T-helper 17 cell (primary cell): ENCODE measurements at regions not wholly inside any gene's neighbourhood (a gene's known extent, or its start where the extent isn't known, plus 50 kb on each side); places are given as distances from the start of the nearest gene placed in this dataset.
"Not testable (repeated sequence)": the region's sequence is repeated elsewhere in the genome, so short reads cannot be mapped to it uniquely, and the experiment has no call there.

Experiments used
- ATAC-seq: fragments of 150-1000 bp; cut with Tn5 transposase; 2 replicates; pipeline ENCODE4 v1.10.0; 2021; ENCODE audit warnings: mild to moderate bottlenecking, moderate library complexity
- DNase-seq, 3 donors: peaks; one replicate each; pipeline versions ENCODE4 v3.0.0 to v3.0.0-alpha.2; 2020 to 2021
- H3K9me3 ChIP-seq: one replicate; pipeline ENCODE4 v1.7.0; 2013; ENCODE audit warnings: low read length, mild to moderate bottlenecking; ENCODE audit not compliant: control insufficient read depth, poor library complexity, severe bottlenecking
- H3K27ac Mint-ChIP-seq: one replicate; pipeline ENCODE4 v1.8.0; 2022; ENCODE audit warnings: mild to moderate bottlenecking, moderate library complexity, mixed read lengths
- H3K27me3 Mint-ChIP-seq: one replicate; pipeline ENCODE4 v1.8.0; 2022; ENCODE audit warnings: mixed read lengths
- H3K36me3 Mint-ChIP-seq: one replicate; pipeline ENCODE4 v1.8.0; 2022; ENCODE audit warnings: low read depth, mixed read lengths
- H3K4me1 Mint-ChIP-seq: one replicate; pipeline ENCODE4 v1.8.0; 2022; ENCODE audit warnings: mild to moderate bottlenecking, mixed read lengths
- H3K4me3 Mint-ChIP-seq: one replicate; pipeline ENCODE4 v1.8.0; 2022; ENCODE audit warnings: mild to moderate bottlenecking, moderate library complexity, mixed read lengths

GRCh38 chr15:100769975-100770340 is 109.7 kb upstream of the ALDH1A3 start:
- no peak overlapping the region for H3K27ac Mint-ChIP-seq
- H3K27me3 Mint-ChIP-seq: peaks cover 28% of the 10 kb centered on the region
- no peak for ATAC-seq
- H3K9me3 ChIP-seq: no peaks in the 10 kb centered on the region
- no peaks in the 10 kb centered on the region for H3K36me3 Mint-ChIP-seq
- H3K4me3 Mint-ChIP-seq: no peak overlapping the region
- H3K4me1 Mint-ChIP-seq: no peaks in the 10 kb centered on the region
- DNase-seq: no peak

DNA sequence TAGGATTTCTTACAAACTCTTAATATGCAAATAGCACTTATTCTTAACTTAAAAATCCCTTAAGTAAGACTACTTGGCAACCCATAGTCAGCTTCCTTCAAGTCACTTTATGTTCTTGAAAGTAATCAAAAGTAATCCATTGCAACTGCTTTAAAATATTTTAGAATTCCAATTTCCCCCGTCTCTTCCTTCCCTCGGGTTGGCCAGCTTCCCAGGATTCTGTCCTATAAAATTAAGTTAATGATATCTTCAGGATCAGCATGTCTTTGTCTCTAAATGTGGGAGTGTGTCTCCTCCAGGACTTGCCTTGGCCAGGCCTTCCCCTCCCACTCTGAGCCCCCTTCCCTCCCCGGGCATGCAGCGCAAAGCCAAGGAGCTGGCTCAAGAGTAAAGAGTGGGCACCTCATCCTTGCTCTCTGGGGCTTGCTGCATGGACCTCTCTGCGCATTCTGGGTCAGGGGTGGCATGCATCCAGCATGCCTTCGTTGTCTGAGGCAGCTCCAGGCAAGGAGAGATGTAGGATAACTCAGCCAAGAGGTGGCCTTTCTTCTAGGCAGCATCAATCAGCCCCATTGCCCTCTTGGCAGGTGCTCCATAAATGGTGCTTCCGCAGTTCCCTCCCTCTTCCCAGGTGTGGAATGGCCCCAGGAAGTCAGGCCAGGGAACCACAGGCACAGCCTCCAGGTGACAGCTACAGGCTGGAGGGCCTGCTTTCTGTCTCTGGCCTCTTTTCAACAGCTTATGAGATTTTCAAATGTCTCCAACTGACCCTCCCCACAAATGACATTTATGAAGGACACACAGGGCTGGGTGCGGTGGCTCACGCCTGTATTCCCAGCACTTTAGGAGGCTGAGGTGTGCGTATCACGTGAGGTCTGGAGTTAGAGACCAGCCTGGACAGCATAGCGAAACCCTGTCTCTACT is 108.7 kb upstream of the ALDH1A3 start:
- H3K4me3 Mint-ChIP-seq: no peak overlapping the region
- no peak overlapping the region for H3K27ac Mint-ChIP-seq
- H3K27me3 Mint-ChIP-seq: peaks cover 26% of the 10 kb centered on the region
- H3K36me3 Mint-ChIP-seq: no peaks in the 10 kb centered on the region
- H3K9me3 ChIP-seq: no peaks in the 10 kb centered on the region
- DNase-seq (no peak), ATAC-seq (no peak)
- H3K4me1 Mint-ChIP-seq: no peaks in the 10 kb centered on the region

GRCh38 chr15:100771746-100772145 is 107.9 kb upstream of the ALDH1A3 start:
- Mint-ChIP-seq H3K27ac (no peak overlapping the region), H3K36me3 (no peaks in the 10 kb centered on the region), H3K4me1 (no peaks in the 10 kb centered on the region), H3K4me3 (no peak overlapping the region), H3K27me3 (peaks cover 26% of the 10 kb centered on the region)
- H3K9me3 ChIP-seq: no peaks in the 10 kb centered on the region
- ATAC-seq (no peak), DNase-seq (no peak)

GRCh38 chr15:100772478-100772877 is 107.2 kb upstream of the ALDH1A3 start:
- no peak overlapping the region for H3K27ac Mint-ChIP-seq
- no peak for ATAC-seq
- no peaks in the 10 kb centered on the region for H3K4me1 Mint-ChIP-seq
- H3K9me3 ChIP-seq: no peaks in the 10 kb centered on the region
- no peak for DNase-seq
- H3K27me3 Mint-ChIP-seq: peaks cover 26% of the 10 kb centered on the region
- H3K36me3 Mint-ChIP-seq: no peaks in the 10 kb centered on the region
- H3K4me3 Mint-ChIP-seq: no peak overlapping the region

DNA sequence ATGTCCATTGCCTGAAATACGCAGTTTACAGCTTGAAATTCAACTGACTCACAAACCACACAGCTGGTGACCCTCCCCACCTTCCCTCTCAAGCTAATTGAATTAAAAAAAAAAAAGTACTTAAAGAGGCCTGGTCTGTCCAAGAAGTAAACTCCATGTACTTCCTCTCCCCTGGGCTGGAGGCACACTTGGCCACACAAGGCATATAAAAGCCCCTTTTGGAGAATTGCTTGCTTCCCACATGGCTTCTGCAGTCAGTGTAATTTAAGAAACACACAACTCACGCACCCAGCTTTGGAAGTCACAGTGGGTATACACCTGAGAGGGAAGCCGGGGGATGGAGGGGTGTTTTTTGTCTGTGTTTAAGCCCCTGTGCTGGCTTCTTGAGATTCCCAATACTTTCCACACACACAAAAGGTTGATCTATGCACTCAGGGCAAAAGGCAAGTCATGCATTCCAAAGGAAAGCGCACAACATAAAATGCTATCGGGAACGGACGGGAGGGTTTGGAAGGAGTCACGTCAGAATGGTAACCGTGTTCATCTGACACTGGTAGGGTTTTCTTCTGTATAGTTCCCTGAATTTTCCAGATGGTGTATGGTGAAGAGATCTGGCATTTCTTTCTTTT is 106.6 kb upstream of the ALDH1A3 start:
- H3K9me3 ChIP-seq: no peaks in the 10 kb centered on the region
- Mint-ChIP-seq H3K27ac (no peak overlapping the region), H3K4me3 (no peak overlapping the region), H3K36me3 (no peaks in the 10 kb centered on the region), H3K4me1 (peaks cover under 1% of the 10 kb centered on the region), H3K27me3 (peaks cover 28% of the 10 kb centered on the region)
- no peak for DNase-seq
- ATAC-seq: no peak

- H3K27ac Mint-ChIP-seq, H3K36me3 Mint-ChIP-seq, DNase-seq, H3K4me1 Mint-ChIP-seq, H3K4me3 Mint-ChIP-seq, ATAC-seq, H3K9me3 ChIP-seq: not testable (repeated sequence)
- H3K27me3 Mint-ChIP-seq: peaks cover 31% of the 10 kb centered on the region
Observed at GRCh38 chr15:100774044-100774443, 105.6 kb upstream of the ALDH1A3 start.

DNA sequence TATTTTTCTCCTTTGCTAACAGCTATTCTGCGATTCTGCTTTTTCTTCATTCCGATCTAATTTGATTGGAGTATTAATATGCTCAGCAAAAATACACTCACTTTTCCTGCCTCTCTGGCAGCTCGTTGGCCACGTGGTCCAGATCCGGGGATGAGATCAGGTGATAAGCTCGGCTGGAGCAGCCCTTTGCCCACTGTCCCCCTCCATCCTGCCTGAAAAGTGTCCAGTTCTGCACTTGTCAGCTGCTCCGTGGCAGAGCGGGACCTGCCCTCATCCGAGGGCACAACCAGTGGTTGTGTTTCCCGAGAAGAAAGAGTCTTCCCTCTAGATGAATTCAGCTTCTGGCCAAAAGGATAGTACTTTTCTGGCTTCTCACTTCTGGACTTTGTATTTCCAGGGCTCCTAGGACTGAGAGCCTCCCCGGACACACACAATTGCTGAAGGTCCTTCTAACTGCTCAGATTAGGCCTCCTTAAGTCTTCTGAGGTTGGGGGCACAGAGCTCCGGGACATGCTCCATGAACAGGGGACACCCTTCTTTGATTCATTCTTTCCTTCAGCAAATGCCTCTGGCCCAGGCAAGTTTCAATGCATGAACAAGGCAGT is 103.9 kb upstream of the ALDH1A3 start:
- no peak for ATAC-seq
- H3K9me3 ChIP-seq: no peaks in the 10 kb centered on the region
- Mint-ChIP-seq H3K36me3 (no peaks in the 10 kb centered on the region), H3K4me1 (peaks cover 3% of the 10 kb centered on the region), H3K27me3 (peaks cover 31% of the 10 kb centered on the region), H3K4me3 (no peak overlapping the region), H3K27ac (no peak overlapping the region)
- no peak for DNase-seq

GRCh38 chr15:100777821-100778220 is 101.8 kb upstream of the ALDH1A3 start:
- peaks cover 29% of the 10 kb centered on the region for H3K27me3 Mint-ChIP-seq
- no peak overlapping the region for H3K4me3 Mint-ChIP-seq
- no peaks in the 10 kb centered on the region for H3K36me3 Mint-ChIP-seq
- no peak overlapping the region for H3K27ac Mint-ChIP-seq
- no peak for ATAC-seq
- no peak for DNase-seq
- H3K4me1 Mint-ChIP-seq: peaks cover 3% of the 10 kb centered on the region
- H3K9me3 ChIP-seq: no peaks in the 10 kb centered on the region

DNA sequence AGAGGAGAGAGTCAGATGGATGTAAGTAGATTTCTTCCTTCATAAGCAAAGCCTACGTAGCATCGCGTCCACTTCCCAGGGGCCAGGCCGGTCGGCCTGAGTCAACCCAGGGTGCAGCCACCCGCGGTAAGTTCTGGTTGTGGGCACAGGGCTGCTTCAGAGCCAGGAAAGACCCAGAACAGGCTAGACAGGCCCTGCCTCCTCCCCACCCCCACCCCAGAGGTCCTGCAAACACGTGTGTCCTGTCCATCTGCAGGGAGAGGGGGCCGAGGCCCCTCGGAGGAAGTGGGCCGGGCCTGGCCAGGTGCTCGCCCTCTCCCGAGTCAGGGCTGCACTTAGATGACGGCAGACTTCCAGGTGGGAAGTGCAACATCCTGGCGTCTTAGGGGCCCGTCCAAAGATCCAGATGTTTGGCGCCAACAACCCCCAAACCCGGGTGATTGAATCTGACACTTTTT is 100.8 kb upstream of the ALDH1A3 start:
- no peaks in the 10 kb centered on the region for H3K36me3 Mint-ChIP-seq
- no peak overlapping the region for H3K27ac Mint-ChIP-seq
- no peak overlapping the region for H3K4me3 Mint-ChIP-seq
- H3K9me3 ChIP-seq: no peaks in the 10 kb centered on the region
- peaks cover 31% of the 10 kb centered on the region for H3K27me3 Mint-ChIP-seq
- DNase-seq (no peak), ATAC-seq (no peak)
- H3K4me1 Mint-ChIP-seq: peaks cover 3% of the 10 kb centered on the region

- DNase-seq (no peak), ATAC-seq (no peak)
- peaks cover 3% of the 10 kb centered on the region for H3K4me1 Mint-ChIP-seq
- H3K36me3 Mint-ChIP-seq: no peaks in the 10 kb centered on the region
- H3K9me3 ChIP-seq: no peaks in the 10 kb centered on the region
- peaks cover 36% of the 10 kb centered on the region for H3K27me3 Mint-ChIP-seq
- H3K4me3 Mint-ChIP-seq: no peak overlapping the region
- no peak overlapping the region for H3K27ac Mint-ChIP-seq
Observed at GRCh38 chr15:100779331-100780207, 100.1 kb upstream of the ALDH1A3 start.

GRCh38 chr15:100780208-100780800 is 99.3 kb upstream of the ALDH1A3 start:
- no peak for DNase-seq

GRCh38 chr15:100781061-100781960 is 98.3 kb upstream of the ALDH1A3 start:
- no peaks in the 10 kb centered on the region for H3K9me3 ChIP-seq
- Mint-ChIP-seq H3K27ac (no peak overlapping the region), H3K4me1 (peaks cover 3% of the 10 kb centered on the region), H3K27me3 (peaks cover 36% of the 10 kb centered on the region), H3K36me3 (no peaks in the 10 kb centered on the region), H3K4me3 (no peak overlapping the region)
- no peak for DNase-seq
- ATAC-seq: no peak

More at GRCh38 chr15:100780208-100780800, 99.3 kb upstream of the ALDH1A3 start:
- Mint-ChIP-seq H3K36me3 (no peaks in the 10 kb centered on the region), H3K4me1 (peaks cover 3% of the 10 kb centered on the region), H3K27me3 (peaks cover 36% of the 10 kb centered on the region), H3K4me3 (no peak overlapping the region), H3K27ac (no peak overlapping the region)
- ATAC-seq: no peak
- H3K9me3 ChIP-seq: no peaks in the 10 kb centered on the region
